Endothelial cell (in vitro differentiated cells): ENCODE measurements at regions not wholly inside any gene's neighbourhood (a gene's known extent, or its start where the extent isn't known, plus 50 kb on each side); places are given as distances from the start of the nearest gene placed in this dataset.

Experiments used
- DNase-seq: peaks from one replicate; pipeline ENCODE4 v3.0.0; 2021; ENCODE audit warnings: low spot score
- H3K27ac Mint-ChIP-seq: one replicate; pipeline ENCODE4 v1.8.0; 2021; ENCODE audit warnings: mixed read lengths, inconsistent platforms; ENCODE audit not compliant: unreplicated experiment
- H3K27me3 Mint-ChIP-seq: one replicate; pipeline ENCODE4 v1.8.0; 2021; ENCODE audit warnings: mild to moderate bottlenecking, moderate library complexity, mixed read lengths, inconsistent platforms; ENCODE audit not compliant: unreplicated experiment
- H3K36me3 Mint-ChIP-seq: one replicate; pipeline ENCODE4 v1.8.0; 2021; ENCODE audit warnings: mild to moderate bottlenecking, low read depth, mixed read lengths, inconsistent platforms; ENCODE audit not compliant: unreplicated experiment
- H3K4me1 Mint-ChIP-seq: one replicate; pipeline ENCODE4 v1.8.0; 2021; ENCODE audit warnings: mild to moderate bottlenecking, mixed read lengths, inconsistent platforms; ENCODE audit not compliant: unreplicated experiment
- H3K4me3 Mint-ChIP-seq: one replicate; pipeline ENCODE4 v1.8.0; 2021; ENCODE audit warnings: mild to moderate bottlenecking, mixed read lengths, inconsistent platforms; ENCODE audit not compliant: unreplicated experiment
- H3K9me3 Mint-ChIP-seq: one replicate; pipeline ENCODE4 v1.8.0; 2021; ENCODE audit warnings: mixed read lengths, inconsistent platforms; ENCODE audit not compliant: unreplicated experiment
- CTCF ChIP-seq: fragments of 200-600 bp; sonication (generic); IDR thresholded peaks from one replicate; pipeline ENCODE4 v1.5.0; 2021; ENCODE audit warnings: antibody characterized with exemption; ENCODE audit not compliant: unreplicated experiment

- no peak for DNase-seq
- no peaks in the 10 kb centered on the region for H3K9me3 Mint-ChIP-seq
- no peak overlapping the region for H3K4me3 Mint-ChIP-seq
- no peaks in the 10 kb centered on the region for H3K27me3 Mint-ChIP-seq
- H3K4me1 Mint-ChIP-seq = no peaks in the 10 kb centered on the region
- H3K36me3 Mint-ChIP-seq = no peaks in the 10 kb centered on the region
- no peak overlapping the region for H3K27ac Mint-ChIP-seq
- no peak for TF ChIP-seq CTCF
These were observed 1542.6 kb upstream of the PIK3C3 start for GRCh38 chr18:40412410-40412809.

- H3K9me3 Mint-ChIP-seq = no peaks in the 10 kb centered on the region
- H3K4me1 Mint-ChIP-seq = no peaks in the 10 kb centered on the region
- no peak for DNase-seq
- no peak overlapping the region for H3K4me3 Mint-ChIP-seq
- H3K36me3 Mint-ChIP-seq = no peaks in the 10 kb centered on the region
- no peak for TF ChIP-seq CTCF
- H3K27me3 Mint-ChIP-seq = no peaks in the 10 kb centered on the region
- no peak overlapping the region for H3K27ac Mint-ChIP-seq
These were observed 1547.1 kb upstream of the PIK3C3 start for GRCh38 chr18:40407909-40408308.

GRCh38 chr18:40404284-40404683 lies 1550.8 kb upstream of the PIK3C3 start:
- no peak overlapping the region for H3K4me3 Mint-ChIP-seq
- H3K27me3 Mint-ChIP-seq = no peaks in the 10 kb centered on the region
- no peak for DNase-seq
- H3K9me3 Mint-ChIP-seq = no peaks in the 10 kb centered on the region
- TF ChIP-seq CTCF = no peak
- no peak overlapping the region for H3K27ac Mint-ChIP-seq
- no peaks in the 10 kb centered on the region for H3K4me1 Mint-ChIP-seq
- no peaks in the 10 kb centered on the region for H3K36me3 Mint-ChIP-seq

GRCh38 chr18:40402052-40402451 lies 1553.0 kb upstream of the PIK3C3 start:
- DNase-seq = no peak
- H3K9me3 Mint-ChIP-seq = no peaks in the 10 kb centered on the region
- no peaks in the 10 kb centered on the region for H3K27me3 Mint-ChIP-seq
- H3K4me1 Mint-ChIP-seq = no peaks in the 10 kb centered on the region
- H3K27ac Mint-ChIP-seq = no peak overlapping the region
- no peak overlapping the region for H3K4me3 Mint-ChIP-seq
- H3K36me3 Mint-ChIP-seq = no peaks in the 10 kb centered on the region
- no peak for TF ChIP-seq CTCF

- no peak overlapping the region for H3K27ac Mint-ChIP-seq
- H3K4me3 Mint-ChIP-seq = no peak overlapping the region
- H3K4me1 Mint-ChIP-seq = no peaks in the 10 kb centered on the region
- TF ChIP-seq CTCF = no peak
- H3K9me3 Mint-ChIP-seq = no peaks in the 10 kb centered on the region
- H3K36me3 Mint-ChIP-seq = no peaks in the 10 kb centered on the region
- H3K27me3 Mint-ChIP-seq = peaks cover 2% of the 10 kb centered on the region
- DNase-seq = no peak
These were observed 1566.9 kb upstream of the PIK3C3 start for GRCh38 chr18:40388121-40388520.
